K562 (cell line): ENCODE measurements at regions not wholly inside any gene's neighbourhood (a gene's known extent, or its start where the extent isn't known, plus 50 kb on each side); places are given as distances from the start of the nearest gene placed in this dataset.

Experiments
- CCAR2 ChIP-seq: fragments of 200-400 bp; formaldehyde crosslinking; IDR thresholded peaks from 2 replicates; pipeline ENCODE4 v1.6.1; 2017; ENCODE audit warnings: mild to moderate bottlenecking, low read depth, low read length
- ESRRA ChIP-seq: fragments of 450-650 bp; IDR thresholded peaks from 2 replicates; pipeline ENCODE4 v1.6.1; 2014; ENCODE audit warnings: low read depth, mild to moderate bottlenecking, moderate library complexity, borderline replicate concordance
- FIP1L1 ChIP-seq: fragments of 200-400 bp; formaldehyde crosslinking; IDR thresholded peaks from 2 replicates; pipeline ENCODE4 v1.6.1; 2018; ENCODE audit warnings: mild to moderate bottlenecking, low read depth, low read length; ENCODE audit not compliant: poor library complexity, severe bottlenecking
- HNRNPK ChIP-seq: fragments of 200-400 bp; formaldehyde crosslinking; IDR thresholded peaks from one replicate; pipeline ENCODE4 v1.6.1; 2018; ENCODE audit warnings: mild to moderate bottlenecking, low read depth, low read length; ENCODE audit not compliant: poor library complexity, severe bottlenecking
- LCOR ChIP-seq: sonication (generic); formaldehyde crosslinking; IDR thresholded peaks from 2 replicates; pipeline ENCODE4 v1.8.0; 2022; ENCODE audit warnings: mild to moderate bottlenecking, missing genetic modification reagents
- RREB1 ChIP-seq: fragments of 250-450 bp; sonication (Bioruptor Pico); IDR thresholded peaks from 2 replicates; pipeline ENCODE4 v1.4.0; 2020
- SIRT6 ChIP-seq: IDR thresholded peaks from one replicate; pipeline ENCODE4 v1.6.1; 2012; ENCODE audit warnings: low read depth, mild to moderate bottlenecking, control low read depth, inconsistent platforms, low read length, moderate library complexity
- SNAPC5 ChIP-seq: fragments of 250-450 bp; sonication (Bioruptor Pico); IDR thresholded peaks from 2 replicates; pipeline ENCODE4 v1.8.0; 2021; ENCODE audit warnings: moderate library complexity, mild to moderate bottlenecking, inconsistent platforms
- TBP ChIP-seq: optimal IDR thresholded peaks from 2 replicates; pipeline ENCODE3; 2011; ENCODE audit warnings: low read depth, low read length, improper control_type of control experiment
- TCF3 ChIP-seq: sonication (generic); formaldehyde crosslinking; IDR thresholded peaks from 2 replicates; pipeline ENCODE4 v1.4.0; 2020; ENCODE audit warnings: mild to moderate bottlenecking, missing genetic modification reagents
- TSC22D4 ChIP-seq: fragments of 450-650 bp; IDR thresholded peaks from 2 replicates; pipeline ENCODE4 v1.6.1; 2016; ENCODE audit warnings: missing genetic modification characterization, missing biosample characterization, control low read depth
- ZBTB7A ChIP-seq: IDR thresholded peaks from 2 replicates; pipeline ENCODE4 v1.6.1; 2011; ENCODE audit warnings: low read depth, mild to moderate bottlenecking, low read length, moderate library complexity, borderline replicate concordance; ENCODE audit not compliant: control insufficient read depth
- ZFP36 ChIP-seq: fragments of 150-350 bp; IDR thresholded peaks from 2 replicates; pipeline ENCODE4 v1.6.1; 2018; ENCODE audit warnings: low read length, low read depth; ENCODE audit not compliant: partially characterized antibody
- ZNF121 ChIP-seq: sonication (generic); formaldehyde crosslinking; conservative IDR thresholded peaks from 2 replicates; pipeline ENCODE4 v1.8.0; 2022; ENCODE audit warnings: missing genetic modification reagents
- ZNF134 ChIP-seq: fragments of 250-450 bp; sonication (Bioruptor Pico); conservative IDR thresholded peaks from 2 replicates; pipeline ENCODE4 v1.4.0; 2020
- ZNF140 ChIP-seq: fragments of 250-450 bp; sonication (Bioruptor Pico); IDR thresholded peaks from 2 replicates; pipeline ENCODE4 v1.8.0; 2021; ENCODE audit warnings: moderate library complexity, mild to moderate bottlenecking, inconsistent platforms
- ZNF583 ChIP-seq: fragments of 250-450 bp; sonication (Bioruptor Pico); IDR thresholded peaks from 2 replicates; pipeline ENCODE4 v1.4.0; 2020
- ZZZ3 ChIP-seq: fragments of 450-650 bp; IDR thresholded peaks from 2 replicates; pipeline ENCODE4 v1.6.1; 2016; ENCODE audit warnings: antibody characterized with exemption, mild to moderate bottlenecking, moderate library complexity
- TF ChIP-seq, protein P1 (sequence below): fragments of 250-450 bp; sonication (Bioruptor Pico); IDR thresholded peaks from 2 replicates; pipeline ENCODE4 v1.4.0; 2020; ENCODE audit warnings: mild to moderate bottlenecking

- TF ChIP-seq, protein P1, sequence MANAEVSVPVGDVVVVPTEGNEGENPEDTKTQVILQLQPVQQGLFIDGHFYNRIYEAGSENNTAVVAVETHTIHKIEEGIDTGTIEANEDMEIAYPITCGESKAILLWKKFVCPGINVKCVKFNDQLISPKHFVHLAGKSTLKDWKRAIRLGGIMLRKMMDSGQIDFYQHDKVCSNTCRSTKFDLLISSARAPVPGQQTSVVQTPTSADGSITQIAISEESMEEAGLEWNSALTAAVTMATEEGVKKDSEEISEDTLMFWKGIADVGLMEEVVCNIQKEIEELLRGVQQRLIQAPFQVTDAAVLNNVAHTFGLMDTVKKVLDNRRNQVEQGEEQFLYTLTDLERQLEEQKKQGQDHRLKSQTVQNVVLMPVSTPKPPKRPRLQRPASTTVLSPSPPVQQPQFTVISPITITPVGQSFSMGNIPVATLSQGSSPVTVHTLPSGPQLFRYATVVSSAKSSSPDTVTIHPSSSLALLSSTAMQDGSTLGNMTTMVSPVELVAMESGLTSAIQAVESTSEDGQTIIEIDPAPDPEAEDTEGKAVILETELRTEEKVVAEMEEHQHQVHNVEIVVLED, result no peak
- TF ChIP-seq SNAPC5 (CRISPR knock-in tag), result no peak
- TF ChIP-seq SIRT6, result no peak
- TF ChIP-seq ZNF140, result no peak
- TF ChIP-seq FIP1L1, result no peak
- peak; percentile 83; the same call in 1 of the 2 replicates for TF ChIP-seq ESRRA
- TF ChIP-seq HNRNPK, result no peak
- peak; percentile 98 for TF ChIP-seq LCOR (CRISPR knock-in tag)
- TF ChIP-seq TSC22D4 (tag), result no peak
- peak; percentile 4 for TF ChIP-seq ZFP36
- TF ChIP-seq ZBTB7A, result peak; percentile 73
- TF ChIP-seq ZNF134 (CRISPR knock-in tag), result no peak
- TF ChIP-seq CCAR2, result no peak
- TF ChIP-seq TBP, result peak; percentile 61
- no peak for TF ChIP-seq ZNF583 (CRISPR knock-in tag)
- TF ChIP-seq ZNF121 (CRISPR knock-in tag), result no peak
- peak; percentile 99 for TF ChIP-seq TCF3 (CRISPR knock-in tag)
- no peak for TF ChIP-seq RREB1 (CRISPR knock-in tag)
- no peak for TF ChIP-seq ZZZ3
These were observed 606.5 kb downstream of the UQCRFS1 start (continued) for GRCh38 chr19:28606269-28607032.
